Smooth muscle cell (in vitro differentiated cells): ENCODE measurements at regions not wholly inside any gene's neighbourhood (a gene's known extent, or its start where the extent isn't known, plus 50 kb on each side); places are given as distances from the start of the nearest gene placed in this dataset.

Source experiments
- DNase-seq: peaks from one replicate; lab custom pipeline; 2025; ENCODE audit not compliant: unreplicated experiment; lab: John Stamatoyannopoulos, UW
- H2AFZ ChIP-seq: fragments of 200-600 bp; sonication (generic); 2 replicates; pipeline ENCODE4 v1.6.0; 2016; ENCODE audit warnings: antibody characterized with exemption, low read depth, mild to moderate bottlenecking
- H3F3A ChIP-seq: fragments of 200-600 bp; sonication (generic); 2 replicates; pipeline ENCODE4 v1.6.0; 2017; ENCODE audit warnings: antibody characterized with exemption, low read depth
- H3K27ac ChIP-seq: fragments of 200-600 bp; sonication (generic); 2 replicates; pipeline ENCODE4 v1.5.1; 2016; ENCODE audit warnings: low read depth, mild to moderate bottlenecking
- H3K27me3 ChIP-seq: fragments of 200-600 bp; sonication (generic); 2 replicates; pipeline ENCODE4 v1.6.1; 2016; ENCODE audit warnings: low read depth, mild to moderate bottlenecking
- H3K36me3 ChIP-seq: fragments of 200-600 bp; sonication (generic); 2 replicates; pipeline ENCODE4 v1.5.1; 2016; ENCODE audit warnings: low read depth
- H3K4me1 ChIP-seq: fragments of 200-600 bp; sonication (generic); 2 replicates; pipeline ENCODE4 v1.5.1; 2016; ENCODE audit warnings: low read depth
- H3K4me2 ChIP-seq: fragments of 200-600 bp; sonication (generic); 2 replicates; pipeline ENCODE4 v1.6.0; 2016; ENCODE audit warnings: mild to moderate bottlenecking
- H3K4me3 ChIP-seq: fragments of 200-600 bp; sonication (generic); 2 replicates; pipeline ENCODE4 v1.5.1; 2016; ENCODE audit warnings: mild to moderate bottlenecking
- H3K79me2 ChIP-seq: fragments of 200-600 bp; sonication (generic); 2 replicates; pipeline ENCODE4 v1.6.0; 2016; ENCODE audit warnings: low read depth, mild to moderate bottlenecking
- H3K9ac ChIP-seq: fragments of 200-600 bp; sonication (generic); 2 replicates; pipeline ENCODE4 v1.6.0; 2016; ENCODE audit warnings: low read depth
- H3K9me3 ChIP-seq: fragments of 200-600 bp; sonication (generic); replicated peaks from 2 replicates; pipeline ENCODE4 v1.5.1; 2016; ENCODE audit warnings: low read depth
- H4K20me1 ChIP-seq: fragments of 200-600 bp; sonication (generic); 2 replicates; pipeline ENCODE4 v1.6.0; 2016; ENCODE audit warnings: low read depth
- CTCF ChIP-seq: fragments of 200-600 bp; sonication (generic); IDR thresholded peaks from 2 replicates; pipeline ENCODE4 v1.5.1; 2017; ENCODE audit warnings: borderline replicate concordance, mild to moderate bottlenecking, antibody characterized with exemption; ENCODE audit not compliant: insufficient read depth, poor library complexity, severe bottlenecking
- WGBS: methylation state at CpG from one replicate; pipeline ENCODE4 v1.1.7; 2016; ENCODE audit warnings: low lambda C conversion rate; 5-methylcytosine and 5-hydroxymethylcytosine counted together

- Histone ChIP-seq H3K4me3 (no peak overlapping the region), H2AFZ (no peak overlapping the region), H3K9ac (no peak overlapping the region), H3K27ac (no peak overlapping the region), H3F3A (no peaks in the 10 kb centered on the region), H3K36me3 (no peaks in the 10 kb centered on the region), H3K79me2 (no peaks in the 10 kb centered on the region), H3K4me2 (no peak overlapping the region), H3K27me3 (no peaks in the 10 kb centered on the region), H3K4me1 (no peaks in the 10 kb centered on the region), H4K20me1 (no peaks in the 10 kb centered on the region), H3K9me3 (no peaks in the 10 kb centered on the region)
- TF ChIP-seq CTCF = no peak
- no peak for DNase-seq
- 93% methylated on average over 7 of the region's 7 CpGs for WGBS
Observed at GRCh38 chr5:172588380-172588779, 52.7 kb upstream of the NEURL1B start.

- Histone ChIP-seq H3K9ac (no peak overlapping the region), H2AFZ (no peak overlapping the region), H3K4me3 (no peak overlapping the region), H3K9me3 (no peaks in the 10 kb centered on the region), H3K4me1 (no peaks in the 10 kb centered on the region), H3K79me2 (no peaks in the 10 kb centered on the region), H3K27me3 (no peaks in the 10 kb centered on the region), H4K20me1 (no peaks in the 10 kb centered on the region), H3K27ac (no peak overlapping the region), H3F3A (no peaks in the 10 kb centered on the region), H3K4me2 (no peak overlapping the region), H3K36me3 (no peaks in the 10 kb centered on the region)
- 89% methylated on average over 8 of the region's 8 CpGs for WGBS
- TF ChIP-seq CTCF = no peak
- DNase-seq = no peak
Observed at GRCh38 chr5:172587061-172587405, 54.0 kb upstream of the NEURL1B start.

- Histone ChIP-seq H3K4me1 (no peaks in the 10 kb centered on the region), H3F3A (no peaks in the 10 kb centered on the region), H3K4me3 (no peak overlapping the region), H4K20me1 (no peaks in the 10 kb centered on the region), H3K79me2 (no peaks in the 10 kb centered on the region), H3K27ac (no peak overlapping the region), H2AFZ (no peak overlapping the region), H3K4me2 (no peak overlapping the region), H3K9ac (no peak overlapping the region), H3K27me3 (no peaks in the 10 kb centered on the region), H3K9me3 (no peaks in the 10 kb centered on the region), H3K36me3 (no peaks in the 10 kb centered on the region)
- WGBS = 52% methylated on average over 21 of the region's 22 CpGs
- no peak for DNase-seq
- TF ChIP-seq CTCF = no peak
Observed at GRCh38 chr5:172586125-172587060, 54.7 kb upstream of the NEURL1B start.

- no peaks in the 10 kb centered on the region for H3K36me3 ChIP-seq
- no peak overlapping the region for H3K9ac ChIP-seq
- no peak overlapping the region for H3K4me3 ChIP-seq
- no peaks in the 10 kb centered on the region for H4K20me1 ChIP-seq
- no peak for TF ChIP-seq CTCF
- H3K27me3 ChIP-seq = no peaks in the 10 kb centered on the region
- H3K4me1 ChIP-seq = no peaks in the 10 kb centered on the region
- no peak overlapping the region for H3K4me2 ChIP-seq
- no peak overlapping the region for H3K27ac ChIP-seq
- H2AFZ ChIP-seq = no peak overlapping the region
- H3F3A ChIP-seq = no peaks in the 10 kb centered on the region
- DNase-seq = no peak
- no peaks in the 10 kb centered on the region for H3K79me2 ChIP-seq
- WGBS = 90% methylated on average over 5 of the region's 5 CpGs
- no peaks in the 10 kb centered on the region for H3K9me3 ChIP-seq
Observed at GRCh38 chr5:172585114-172585513, 55.9 kb upstream of the NEURL1B start.
